HG03378 (cell line): ENCODE measurements at regions not wholly inside any gene's neighbourhood (a gene's known extent, or its start where the extent isn't known, plus 50 kb on each side); places are given as distances from the start of the nearest gene placed in this dataset.

Source experiments
- ATAC-seq: cut with Tn5 transposase; IDR thresholded peaks from one replicate; pipeline ENCODE4 v1.9.1; 2021; ENCODE audit warnings: mild to moderate bottlenecking, moderate library complexity; ENCODE audit not compliant: unreplicated experiment

DNA sequence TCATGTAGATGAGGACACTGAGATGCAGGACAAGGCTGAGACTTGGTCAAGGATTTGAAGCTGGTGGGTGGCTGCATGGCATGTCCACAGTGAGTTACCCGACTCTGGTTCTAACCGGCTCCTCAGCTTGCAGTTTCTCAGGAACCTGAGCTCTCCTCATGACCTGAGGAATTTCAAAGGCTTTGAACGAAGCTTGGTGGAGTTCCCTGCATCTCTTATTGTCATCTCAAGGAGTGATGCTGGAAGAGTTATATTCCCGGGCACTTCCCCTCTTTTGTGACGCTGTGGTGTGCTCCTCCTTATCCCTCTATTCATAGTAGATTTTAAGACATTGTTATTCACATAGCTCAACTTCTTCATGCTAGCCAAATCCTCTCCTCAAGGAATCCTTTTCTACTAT lies 500.1 kb upstream of the HTR2A start:
- ATAC-seq = no peak

DNA sequence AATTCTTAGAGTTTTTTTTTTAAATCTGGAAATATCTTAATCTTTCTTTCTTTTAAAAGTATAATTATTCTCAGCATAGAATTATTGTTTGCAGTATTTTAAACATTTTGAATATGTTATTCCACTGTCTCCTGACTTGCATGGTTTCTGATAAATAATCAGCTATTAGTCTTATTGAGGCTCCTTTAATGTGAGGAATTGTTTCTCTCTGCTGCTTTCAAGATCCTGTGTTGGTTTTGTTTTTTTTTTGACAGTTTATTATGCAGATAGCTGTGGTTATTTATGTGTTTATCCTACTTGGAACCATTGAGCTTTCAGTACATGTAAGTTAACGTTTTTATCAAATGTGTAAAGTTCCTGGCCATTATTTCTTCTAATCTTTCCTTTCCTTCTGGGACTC lies 477.9 kb upstream of the HTR2A start:
- ATAC-seq = no peak

DNA sequence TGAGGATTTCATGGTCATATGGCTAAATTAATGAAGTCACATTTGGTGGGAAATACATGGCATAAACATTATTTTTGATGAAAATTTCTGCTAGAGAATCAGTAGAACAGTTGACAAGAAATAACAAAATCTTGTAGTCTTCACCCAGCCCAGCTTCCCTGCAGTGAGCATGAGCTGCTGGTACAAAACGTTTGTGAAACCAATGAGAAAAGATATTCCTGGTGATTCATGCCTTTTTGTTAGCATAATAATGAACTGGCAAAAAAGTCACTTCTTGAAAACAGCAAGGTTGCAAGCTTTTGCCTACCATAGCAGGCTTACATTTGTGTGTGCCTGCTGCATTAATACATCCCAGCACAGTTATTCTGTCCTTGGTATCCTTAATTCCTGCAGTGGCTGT lies 475.9 kb upstream of the HTR2A start:
- no peak for ATAC-seq

DNA sequence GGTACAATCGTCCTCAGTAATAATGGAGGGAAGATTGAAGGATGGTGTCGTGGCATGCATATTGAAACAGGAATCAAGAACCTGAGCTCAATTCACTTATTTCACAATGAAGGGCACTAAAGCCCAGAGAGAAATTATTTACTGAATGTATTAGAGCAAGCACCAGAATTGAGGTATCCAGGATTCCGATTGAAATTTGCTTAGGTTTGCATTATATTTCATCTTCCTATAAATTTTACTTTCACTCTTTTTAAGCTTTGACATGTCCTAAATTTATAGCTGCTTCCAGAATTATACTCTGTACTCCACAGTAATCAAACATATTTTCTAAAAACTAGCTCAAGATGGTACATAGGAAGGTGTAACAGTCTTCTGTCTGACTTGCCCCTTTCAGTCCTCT lies 454.9 kb upstream of the HTR2A start:
- no peak for ATAC-seq

DNA sequence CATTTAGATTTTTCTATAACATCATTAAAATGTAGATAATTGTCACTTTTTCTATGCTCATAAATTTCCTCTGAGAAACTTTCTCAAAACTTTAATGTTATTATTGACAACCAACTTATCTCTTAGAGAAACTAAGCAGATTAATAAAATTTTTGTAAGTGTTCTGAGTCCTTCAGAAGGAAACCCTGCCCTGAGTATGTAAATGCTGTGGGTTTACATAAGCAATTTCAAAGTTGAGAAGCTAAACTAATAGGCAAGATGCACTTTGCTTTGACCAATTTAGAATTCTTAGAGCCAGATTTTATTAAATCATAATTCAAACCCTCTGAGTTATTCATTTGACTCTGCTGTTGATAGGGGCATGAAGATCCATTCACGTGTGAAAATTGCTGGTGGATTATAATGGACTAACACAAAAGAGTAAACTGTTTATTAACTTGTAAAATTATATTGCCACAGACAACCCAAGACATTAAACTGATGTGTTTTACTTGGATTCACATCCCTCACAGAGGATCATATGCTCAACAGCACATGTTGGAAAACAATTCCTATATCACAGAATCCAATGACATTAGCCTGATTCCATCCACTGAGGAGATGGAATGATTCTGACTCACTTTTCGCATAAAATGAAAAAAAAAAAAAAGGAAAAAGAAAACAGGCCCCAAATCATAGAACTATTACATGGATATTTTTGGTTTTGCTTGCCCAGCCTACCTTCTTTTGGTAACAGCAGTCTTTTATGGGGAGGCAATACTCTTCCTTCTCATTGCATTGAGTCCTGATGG lies 453.7 kb upstream of the HTR2A start:
- ATAC-seq = no peak

DNA sequence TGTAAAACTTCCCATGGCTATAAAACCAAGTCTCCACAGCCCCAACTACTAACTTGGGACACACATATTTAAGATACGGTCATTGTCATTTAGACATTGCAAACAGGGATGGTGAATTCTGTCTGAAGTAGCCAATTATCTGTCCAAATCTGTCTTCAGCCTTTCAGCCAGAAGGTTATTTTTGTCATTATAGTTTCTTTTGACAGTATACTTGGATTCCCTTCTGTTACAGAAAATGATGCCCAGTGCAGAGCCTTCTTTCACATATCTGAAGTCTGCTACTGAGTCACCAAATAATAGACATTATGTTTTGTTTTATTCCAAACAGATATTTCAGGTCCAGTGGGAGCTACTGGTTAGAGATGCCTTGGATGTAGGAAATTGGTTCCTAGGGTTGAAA lies 452.4 kb upstream of the HTR2A start:
- no peak for ATAC-seq

DNA sequence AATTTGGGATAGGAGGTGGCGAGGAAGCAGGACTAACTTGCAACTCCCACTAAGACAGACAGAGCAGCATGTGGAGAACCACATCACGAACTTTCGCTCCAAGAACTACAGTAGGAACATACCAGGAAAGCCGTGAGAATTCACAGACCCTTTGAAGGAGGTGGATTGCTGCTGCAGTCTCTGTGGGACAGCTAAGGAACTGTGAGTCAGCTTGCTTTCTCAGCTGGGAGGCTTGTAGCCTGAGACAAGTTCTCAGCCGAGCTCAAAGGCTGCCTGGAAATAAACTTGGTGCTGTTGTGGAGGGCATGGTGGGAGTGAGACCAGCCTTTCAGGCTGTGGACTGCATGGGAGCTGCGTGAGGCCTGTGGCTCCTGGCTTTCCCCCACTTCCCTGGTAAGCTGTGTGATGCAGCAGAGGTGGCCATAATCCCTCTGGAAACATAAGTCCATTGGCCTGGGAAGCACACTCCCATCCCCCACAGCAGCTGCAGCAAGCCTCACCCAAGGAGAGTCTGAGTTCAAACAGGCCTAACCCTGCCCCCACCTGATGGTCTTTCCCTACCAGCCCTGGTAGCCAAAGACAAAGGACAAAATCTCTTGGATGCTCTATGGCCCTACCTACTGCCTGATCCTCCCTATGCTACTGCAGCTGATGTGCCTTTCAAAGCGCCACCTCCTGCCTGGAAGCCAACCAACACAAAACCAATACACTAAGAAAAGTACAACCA lies 441.1 kb upstream of the HTR2A start:
- no peak for ATAC-seq

DNA sequence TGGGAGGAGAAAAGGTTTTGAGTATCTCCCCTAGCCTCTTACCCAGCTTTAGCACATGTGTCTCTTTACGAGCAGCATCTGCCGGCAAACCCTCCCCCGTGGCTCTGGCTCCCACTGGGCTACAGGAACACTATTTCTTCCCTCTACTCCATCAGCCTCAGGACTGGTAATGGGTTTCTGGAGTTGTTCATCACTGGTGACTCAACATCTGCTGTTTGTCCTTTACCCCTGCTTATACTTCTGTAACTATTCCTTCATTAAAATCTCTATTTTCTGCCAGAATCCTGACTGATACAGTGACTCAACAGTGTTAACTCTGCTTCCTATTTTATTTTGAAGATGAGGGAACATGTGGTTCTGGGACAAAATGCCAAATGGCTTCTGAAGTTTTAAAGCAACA lies 437.3 kb upstream of the HTR2A start:
- ATAC-seq = no peak

DNA sequence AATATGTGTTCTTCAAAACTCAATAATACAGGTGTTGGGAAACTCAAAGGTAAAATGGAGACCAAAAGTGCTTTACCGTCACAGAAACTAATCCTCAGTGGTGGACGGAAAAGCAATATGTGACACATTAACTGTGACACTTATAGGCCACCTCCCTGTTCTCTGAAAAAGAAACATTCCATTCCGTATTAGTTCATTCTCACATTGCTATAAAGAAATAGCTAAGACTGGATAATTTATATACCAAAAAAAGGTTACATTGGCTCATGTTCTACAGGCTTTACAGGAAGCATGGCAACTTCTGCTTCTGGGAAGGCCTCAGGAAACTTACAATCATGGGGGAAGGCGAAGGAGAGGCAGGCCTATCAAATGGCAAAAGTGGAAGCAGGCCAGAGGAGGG lies 435.3 kb upstream of the HTR2A start:
- ATAC-seq = no peak

DNA sequence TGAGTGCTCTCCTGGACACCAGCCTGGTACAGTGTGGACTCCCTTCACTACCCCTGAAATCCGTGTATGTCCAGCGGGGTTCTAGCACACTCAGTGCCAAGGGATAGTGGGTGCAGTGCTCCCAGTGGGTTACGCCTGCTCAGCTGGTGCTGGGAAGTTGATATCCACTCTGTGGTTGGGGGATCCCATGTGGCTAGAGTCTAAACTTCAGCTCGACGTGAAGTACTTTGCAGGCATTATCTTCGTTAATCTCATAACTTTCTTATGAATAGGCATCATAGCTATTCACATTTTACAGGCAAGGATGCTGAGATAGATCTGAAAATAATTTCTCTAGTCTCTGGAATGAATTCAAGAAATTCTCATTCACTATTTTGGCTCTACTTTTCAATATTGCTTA lies 433.2 kb upstream of the HTR2A start:
- ATAC-seq = no peak

DNA sequence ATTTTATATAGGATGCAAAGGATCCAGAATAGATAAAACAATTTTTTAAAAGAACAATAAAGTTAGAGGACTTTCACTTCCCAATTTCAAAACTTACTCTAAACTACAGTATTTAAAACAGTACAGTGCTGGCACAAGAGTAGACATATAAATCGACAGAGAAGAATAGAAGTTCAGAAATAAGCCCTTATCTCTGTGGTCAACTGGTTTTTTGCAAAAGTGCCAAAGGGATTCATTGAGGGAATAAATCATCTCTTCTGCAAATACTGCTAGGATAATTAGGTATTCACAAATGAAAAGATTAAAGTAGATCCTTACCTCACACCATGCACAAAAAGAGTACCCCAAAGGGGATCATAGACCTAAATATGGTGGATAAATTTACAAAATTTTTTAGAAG lies 431.0 kb upstream of the HTR2A start:
- ATAC-seq = no peak

DNA sequence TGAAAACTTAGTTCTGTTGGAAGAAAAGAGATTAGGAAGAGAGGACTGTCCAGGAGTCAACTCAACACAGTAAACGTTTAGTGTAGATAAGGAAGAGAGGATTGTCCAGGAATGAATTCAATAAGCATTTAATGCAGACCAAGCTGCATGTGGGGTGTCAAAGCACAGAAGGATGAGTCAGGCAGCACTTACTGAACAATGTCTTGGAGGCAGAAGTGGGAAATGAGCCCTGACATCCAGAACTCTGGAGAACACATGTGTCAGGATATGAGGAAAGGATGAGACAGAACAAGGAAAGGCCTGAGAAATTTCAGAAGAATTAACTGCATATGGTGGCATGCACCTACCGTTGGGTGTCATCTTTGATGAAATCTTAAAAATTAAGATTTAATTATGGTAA lies 429.2 kb upstream of the HTR2A start:
- no peak for ATAC-seq

DNA sequence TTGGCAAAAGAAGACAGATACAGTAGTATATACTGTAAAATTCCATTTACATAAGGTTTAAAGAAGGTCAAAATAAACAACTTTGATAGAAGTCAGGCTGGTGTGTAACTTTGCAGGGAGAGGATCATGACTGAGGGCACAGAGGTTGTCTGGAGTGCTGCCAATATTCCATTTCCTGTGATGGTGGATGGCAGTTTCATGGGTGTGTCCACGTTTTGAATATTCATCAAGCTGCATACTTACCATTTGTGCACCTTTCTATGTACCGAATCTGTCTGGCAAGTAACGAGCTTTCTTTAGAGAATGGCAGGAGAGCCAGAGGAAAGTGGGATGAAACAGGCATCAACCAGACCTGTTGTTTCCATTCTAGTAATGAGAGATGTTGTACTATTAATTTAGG lies 420.5 kb upstream of the HTR2A start:
- no peak for ATAC-seq

DNA sequence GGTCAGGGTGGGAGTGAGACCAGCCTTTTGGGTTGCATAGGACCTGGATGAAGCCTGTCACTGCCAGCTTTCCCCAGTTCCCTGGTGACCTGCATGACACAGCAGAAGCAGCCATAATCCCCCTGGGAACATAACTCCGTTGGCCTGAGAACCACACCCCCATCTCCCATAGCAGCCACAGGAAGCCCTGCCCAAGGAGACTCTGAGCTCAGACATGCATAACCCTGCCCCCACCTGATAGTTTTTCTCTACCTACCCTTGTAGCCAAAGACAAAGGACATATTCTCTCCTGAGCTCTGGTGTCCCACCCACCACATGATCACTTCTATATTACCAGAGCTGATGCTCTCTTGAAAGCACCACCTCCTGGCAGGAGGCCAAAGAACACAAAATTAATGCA lies 413.5 kb upstream of the HTR2A start:
- no peak for ATAC-seq

DNA sequence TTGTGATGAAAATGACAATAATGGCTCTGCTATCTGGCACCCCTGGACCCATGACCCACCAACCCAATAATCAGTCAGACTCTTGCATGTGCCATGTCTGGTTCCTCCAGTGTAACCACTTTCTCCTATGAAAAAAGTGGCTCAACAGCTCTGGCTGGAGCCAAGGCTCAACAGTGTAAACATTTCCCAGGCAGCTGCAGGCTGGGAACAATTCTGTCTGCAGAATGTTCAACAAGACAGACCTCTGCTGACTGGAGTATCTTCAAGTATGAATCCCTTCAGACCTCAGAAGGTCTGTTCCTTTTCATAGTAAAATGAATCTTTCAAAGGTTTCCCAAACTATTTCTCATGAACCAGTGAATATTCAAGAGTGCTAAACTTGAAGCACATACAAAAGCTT lies 410.1 kb upstream of the HTR2A start:
- ATAC-seq = no peak

DNA sequence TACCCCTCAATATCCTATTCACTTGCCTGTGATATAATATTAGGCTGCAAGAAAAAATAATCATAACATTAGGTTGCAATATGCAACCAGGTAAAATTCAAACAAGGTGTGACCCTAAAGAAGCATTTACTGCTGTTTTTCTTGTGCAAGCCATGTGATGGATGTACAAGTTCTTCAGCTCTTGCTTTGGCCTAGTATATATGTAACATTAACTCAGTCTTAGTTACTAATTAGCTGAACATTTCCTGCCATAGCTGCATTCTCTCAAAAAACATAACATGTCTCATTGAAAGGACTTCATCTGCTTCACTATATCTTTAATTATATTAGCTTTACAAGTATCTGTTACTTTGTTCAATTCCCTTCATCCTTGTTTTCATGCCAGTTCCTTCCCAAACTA lies 406.8 kb upstream of the HTR2A start:
- peak; percentile 77 for ATAC-seq

DNA sequence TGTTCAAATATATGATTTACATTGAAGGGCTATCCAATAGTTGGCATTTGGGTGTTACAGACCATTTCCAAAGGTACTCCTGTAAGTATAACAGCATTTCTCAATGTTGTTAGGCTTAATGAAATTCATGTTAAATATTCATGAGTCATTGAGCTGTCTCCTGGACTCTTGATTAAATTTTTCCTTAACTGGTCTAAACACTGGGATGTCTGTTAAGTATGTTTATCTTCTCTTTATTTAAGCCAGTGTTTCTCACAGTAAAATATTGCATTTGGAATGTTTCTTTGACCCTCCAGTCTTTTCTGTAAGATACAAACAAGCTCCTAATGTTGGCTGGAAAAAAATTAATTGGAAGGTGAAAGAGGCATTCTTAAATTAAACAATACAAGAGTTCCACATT lies 402.5 kb upstream of the HTR2A start:
- ATAC-seq = no peak

DNA sequence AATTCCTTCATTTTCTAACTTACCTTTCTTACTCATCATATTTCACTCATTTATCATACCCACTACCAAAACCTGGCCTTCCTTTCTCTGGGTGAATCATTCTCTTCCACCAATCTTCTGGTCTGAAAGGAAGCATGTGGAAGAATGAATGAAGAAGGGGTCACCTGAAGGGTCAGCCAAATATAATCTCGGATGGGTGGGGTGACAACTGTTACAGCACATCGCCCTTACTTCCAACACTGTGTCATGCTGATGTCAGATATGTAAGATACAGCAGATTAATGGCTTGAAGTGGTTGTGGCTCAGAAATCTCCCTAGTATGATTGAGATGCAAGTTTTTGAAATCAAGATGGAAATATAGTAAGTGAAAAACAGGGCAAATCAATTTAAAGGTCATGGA lies 401.7 kb upstream of the HTR2A start:
- ATAC-seq = no peak

DNA sequence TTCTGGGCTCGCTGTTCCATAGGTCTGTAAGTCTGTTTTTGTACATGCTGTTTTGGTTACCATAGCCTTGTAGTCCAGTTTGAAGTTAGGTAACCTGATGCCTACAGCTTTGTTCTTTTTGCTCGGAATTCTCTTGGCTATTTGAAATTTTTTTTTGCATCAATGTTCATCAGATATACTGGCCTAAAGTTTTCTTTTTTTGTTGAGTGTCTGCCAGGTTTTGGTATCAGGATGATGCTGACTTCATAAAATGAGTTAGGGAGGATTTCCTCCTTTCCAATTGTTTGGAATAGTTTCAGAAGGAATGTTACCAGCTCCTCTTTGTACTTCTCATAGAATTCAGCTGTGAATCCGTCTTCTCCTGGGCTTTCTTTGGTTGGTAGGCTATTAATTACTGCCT lies 397.8 kb upstream of the HTR2A start:
- no peak for ATAC-seq

DNA sequence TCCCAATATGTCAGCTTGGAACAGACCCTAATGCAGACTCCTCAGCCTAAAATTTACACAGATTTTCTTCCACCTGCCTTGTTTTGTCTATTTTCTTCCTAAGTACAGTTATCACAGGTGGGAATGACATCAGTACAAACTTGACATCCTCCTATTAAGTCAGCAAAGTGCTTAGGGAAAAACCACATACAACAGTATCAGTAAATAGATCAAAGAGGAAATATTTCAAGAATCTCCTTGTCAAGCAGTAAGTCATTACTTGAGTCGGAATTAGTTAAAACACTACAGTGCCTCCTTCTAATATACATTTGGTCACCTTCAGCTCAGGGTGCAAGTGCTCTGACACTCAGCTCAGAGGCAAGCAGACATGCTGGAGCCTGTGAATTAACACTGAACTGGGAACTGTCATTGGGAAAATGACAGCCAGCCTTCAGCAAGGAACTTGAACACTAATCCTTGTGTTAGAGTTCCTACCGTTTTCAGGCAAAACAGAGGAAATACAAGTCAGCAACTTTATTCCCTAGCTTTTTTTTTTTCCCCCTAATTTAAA lies 394.3 kb upstream of the HTR2A start:
- no peak for ATAC-seq

DNA sequence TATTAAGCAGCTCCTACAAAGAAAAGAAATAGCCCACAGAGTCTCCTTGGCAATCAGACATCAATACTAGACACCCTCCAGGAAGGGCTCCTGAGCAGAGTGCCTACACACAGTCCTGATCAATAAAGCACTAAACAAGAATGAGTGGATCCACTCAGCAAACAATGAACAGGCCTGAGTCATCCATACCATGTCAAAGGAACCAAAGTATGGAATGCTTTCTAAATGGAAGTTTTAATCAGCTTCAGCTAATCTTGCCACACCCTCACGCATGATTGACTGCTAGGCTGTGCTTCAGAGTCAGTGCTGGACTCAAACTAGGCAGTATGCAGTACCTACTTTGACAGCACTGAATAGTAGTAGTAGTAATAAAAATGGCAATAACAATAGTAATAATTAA lies 392.7 kb upstream of the HTR2A start:
- no peak for ATAC-seq

DNA sequence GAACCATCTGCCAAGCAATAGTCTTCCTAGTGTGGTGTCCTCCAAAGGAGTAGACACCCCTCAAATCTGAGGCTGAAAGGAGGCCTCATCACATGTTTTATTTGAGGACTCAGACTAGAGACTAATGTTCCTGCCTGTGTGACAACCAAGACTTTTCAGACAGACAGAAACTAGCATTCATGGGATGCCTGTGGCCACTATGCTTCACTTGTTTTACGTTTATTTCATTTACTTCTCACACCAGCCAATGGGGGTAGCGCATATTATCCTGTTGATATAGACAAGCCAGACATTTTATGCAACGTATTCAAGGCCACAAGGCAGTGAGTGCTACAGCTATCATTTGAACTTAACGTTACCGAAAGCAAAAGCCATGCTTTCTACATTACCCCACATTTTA lies 391.7 kb upstream of the HTR2A start:
- ATAC-seq = no peak
